ENCODE measurements at regions not wholly inside any gene's neighbourhood (a gene's known extent, or its start where the extent isn't known, plus 50 kb on each side); places are given as distances from the start of the nearest gene placed in this dataset.

GRCh38 chr1:208527156-208527555 is 283.0 kb upstream of the PLXNA2 start:
- TF ChIP-seq, protein P1, sequence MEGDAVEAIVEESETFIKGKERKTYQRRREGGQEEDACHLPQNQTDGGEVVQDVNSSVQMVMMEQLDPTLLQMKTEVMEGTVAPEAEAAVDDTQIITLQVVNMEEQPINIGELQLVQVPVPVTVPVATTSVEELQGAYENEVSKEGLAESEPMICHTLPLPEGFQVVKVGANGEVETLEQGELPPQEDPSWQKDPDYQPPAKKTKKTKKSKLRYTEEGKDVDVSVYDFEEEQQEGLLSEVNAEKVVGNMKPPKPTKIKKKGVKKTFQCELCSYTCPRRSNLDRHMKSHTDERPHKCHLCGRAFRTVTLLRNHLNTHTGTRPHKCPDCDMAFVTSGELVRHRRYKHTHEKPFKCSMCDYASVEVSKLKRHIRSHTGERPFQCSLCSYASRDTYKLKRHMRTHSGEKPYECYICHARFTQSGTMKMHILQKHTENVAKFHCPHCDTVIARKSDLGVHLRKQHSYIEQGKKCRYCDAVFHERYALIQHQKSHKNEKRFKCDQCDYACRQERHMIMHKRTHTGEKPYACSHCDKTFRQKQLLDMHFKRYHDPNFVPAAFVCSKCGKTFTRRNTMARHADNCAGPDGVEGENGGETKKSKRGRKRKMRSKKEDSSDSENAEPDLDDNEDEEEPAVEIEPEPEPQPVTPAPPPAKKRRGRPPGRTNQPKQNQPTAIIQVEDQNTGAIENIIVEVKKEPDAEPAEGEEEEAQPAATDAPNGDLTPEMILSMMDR (conservative IDR thresholded peaks at IDR 0.05 in 1 of 2, IDR thresholded peaks at IDR 0.05 in 1 of 2; ENCODE audit: extremely low read depth in 1 of 2, insufficient read depth in 1 of 2, low read depth in 1 of 2, low read length in 2 of 2), result no peak
- no peak for TF ChIP-seq EZH2 (IDR thresholded peaks at IDR 0.05; ENCODE audit: borderline replicate concordance, low read length)
